Fibroblast of peridontal ligament (primary cell): ENCODE measurements at regions not wholly inside any gene's neighbourhood (a gene's known extent, or its start where the extent isn't known, plus 50 kb on each side); places are given as distances from the start of the nearest gene placed in this dataset.

Source experiments
- DNase-seq: peaks from one replicate; pipeline ENCODE4 v3.0.0-alpha.2; 2010; ENCODE audit errors: extremely low read depth

GRCh38 chr14:32254952-32255679 lies 52.0 kb upstream of the RNU6-8 start:
- DNase-seq: peak; percentile 84

- DNase-seq: no peak
These were observed 52.7 kb upstream of the RNU6-8 start for GRCh38 chr14:32255789-32256188.

- peak; percentile 40 for DNase-seq
These were observed 53.5 kb upstream of the RNU6-8 start for GRCh38 chr14:32256576-32256975.

GRCh38 chr14:32258336-32258993 lies 55.4 kb upstream of the RNU6-8 start:
- no peak for DNase-seq

GRCh38 chr14:32259368-32260013 lies 56.4 kb upstream of the RNU6-8 start:
- no peak for DNase-seq

- no peak for DNase-seq
These were observed 61.0 kb upstream of the RNU6-8 start for GRCh38 chr14:32263939-32264567.

- no peak for DNase-seq
These were observed 62.5 kb upstream of the RNU6-8 start for GRCh38 chr14:32265584-32265983.

- DNase-seq: no peak
These were observed 51.1 kb upstream of the AKAP6 start for GRCh38 chr14:32277998-32278397.
